GM18508 (cell line): ENCODE measurements at regions not wholly inside any gene's neighbourhood (a gene's known extent, or its start where the extent isn't known, plus 50 kb on each side); places are given as distances from the start of the nearest gene placed in this dataset.
A peak's percentile ranks its signal among the peaks of the same experiment; 100 is the strongest.
"Not testable (repeated sequence)": the region's sequence is repeated elsewhere in the genome, so short reads cannot be mapped to it uniquely, and the experiment has no call there.

ENCODE experiments used
- ATAC-seq: cut with Tn5 transposase; IDR thresholded peaks from one replicate; pipeline ENCODE4 v1.9.1; 2021; ENCODE audit warnings: moderate number of reproducible peaks; ENCODE audit not compliant: insufficient read depth, unreplicated experiment

- no peak for ATAC-seq
Measured at GRCh38 chr5:124557761-124558160, 188.7 kb downstream of the ZNF608 start.

GRCh38 chr5:124554746-124555578 lies 191.5 kb downstream of the ZNF608 start:
- ATAC-seq, result no peak

GRCh38 chr5:124553911-124554310 lies 192.5 kb downstream of the ZNF608 start:
- ATAC-seq, result no peak

- ATAC-seq, result no peak
Measured at GRCh38 chr5:124552526-124552925, 193.9 kb downstream of the ZNF608 start.

GRCh38 chr5:124551939-124552279 lies 194.5 kb downstream of the ZNF608 start:
- ATAC-seq, result no peak

- ATAC-seq, result no peak
Measured at GRCh38 chr5:124550731-124551130, 195.7 kb downstream of the ZNF608 start.

GRCh38 chr5:124549891-124550436 lies 196.5 kb downstream of the ZNF608 start:
- ATAC-seq, result no peak

GRCh38 chr5:124546643-124547042 lies 199.8 kb downstream of the ZNF608 start:
- no peak for ATAC-seq

GRCh38 chr5:124544366-124545055 lies 201.9 kb downstream of the ZNF608 start:
- ATAC-seq, result peak; percentile 99

- no peak for ATAC-seq
Measured at GRCh38 chr5:124538931-124539330, 207.5 kb downstream of the ZNF608 start.

- no peak for ATAC-seq
Measured at GRCh38 chr5:124538191-124538590, 208.2 kb downstream of the ZNF608 start.

GRCh38 chr5:124537522-124537921 lies 208.9 kb downstream of the ZNF608 start:
- ATAC-seq, result no peak

- ATAC-seq, result no peak
Measured at GRCh38 chr5:124537107-124537506, 209.3 kb downstream of the ZNF608 start.

- ATAC-seq, result no peak
Measured at GRCh38 chr5:124536333-124536732, 210.1 kb downstream of the ZNF608 start.

- no peak for ATAC-seq
Measured at GRCh38 chr5:124530916-124531315, 215.5 kb downstream of the ZNF608 start.

- peak; percentile 42 for ATAC-seq
Measured at GRCh38 chr5:124528838-124529237, 217.6 kb downstream of the ZNF608 start.

- peak; percentile 34 for ATAC-seq
Measured at GRCh38 chr5:124527220-124527991, 219.0 kb downstream of the ZNF608 start.

GRCh38 chr5:124526079-124526478 lies 220.4 kb downstream of the ZNF608 start:
- ATAC-seq, result not testable (repeated sequence)

- ATAC-seq, result peak; percentile 77
Measured at GRCh38 chr5:124524552-124525232, 221.7 kb downstream of the ZNF608 start.

GRCh38 chr5:124523897-124524296 lies 222.5 kb downstream of the ZNF608 start:
- no peak for ATAC-seq
